RPMI7951 (cell line): ENCODE measurements at regions not wholly inside any gene's neighbourhood (a gene's known extent, or its start where the extent isn't known, plus 50 kb on each side); places are given as distances from the start of the nearest gene placed in this dataset.
A peak's percentile ranks its signal among the peaks of the same experiment; 100 is the strongest.
"Not testable (repeated sequence)": the region's sequence is repeated elsewhere in the genome, so short reads cannot be mapped to it uniquely, and the experiment has no call there.

Source experiments
- DNase-seq: peaks from one replicate; pipeline ENCODE4 v3.0.0-alpha.2; 2012; ENCODE audit warnings: low read depth

- no peak for DNase-seq
These were observed 760.2 kb downstream of the KCNA4 start for GRCh38 chr11:29256580-29256979.

GRCh38 chr11:29255401-29255800 lies 761.4 kb downstream of the KCNA4 start:
- no peak for DNase-seq

- no peak for DNase-seq
These were observed 765.1 kb downstream of the KCNA4 start for GRCh38 chr11:29251738-29252137.

- no peak for DNase-seq
These were observed 767.1 kb downstream of the KCNA4 start for GRCh38 chr11:29249713-29250112.

- DNase-seq, result no peak
These were observed 772.5 kb downstream of the KCNA4 start for GRCh38 chr11:29244355-29244754.

- no peak for DNase-seq
These were observed 773.2 kb downstream of the KCNA4 start for GRCh38 chr11:29243616-29244015.

- no peak for DNase-seq
These were observed 784.8 kb downstream of the KCNA4 start for GRCh38 chr11:29231991-29232390.

GRCh38 chr11:29231586-29231985 lies 785.2 kb downstream of the KCNA4 start:
- DNase-seq, result no peak

- DNase-seq, result no peak
These were observed 789.0 kb downstream of the KCNA4 start for GRCh38 chr11:29227811-29228210.

GRCh38 chr11:29224739-29225384 lies 792.0 kb downstream of the KCNA4 start:
- no peak for DNase-seq

GRCh38 chr11:29219531-29219930 lies 797.3 kb downstream of the KCNA4 start:
- DNase-seq, result not testable (repeated sequence)

- DNase-seq, result no peak
These were observed 798.9 kb downstream of the KCNA4 start for GRCh38 chr11:29217901-29218300.

GRCh38 chr11:29214833-29215232 lies 802.0 kb downstream of the KCNA4 start:
- no peak for DNase-seq

GRCh38 chr11:29211202-29211601 lies 805.6 kb downstream of the KCNA4 start:
- DNase-seq, result no peak

- no peak for DNase-seq
These were observed 806.4 kb downstream of the KCNA4 start for GRCh38 chr11:29210426-29210825.

- DNase-seq, result no peak
These were observed 808.7 kb downstream of the KCNA4 start for GRCh38 chr11:29208117-29208516.

- no peak for DNase-seq
These were observed 815.9 kb downstream of the KCNA4 start for GRCh38 chr11:29200791-29201562.

GRCh38 chr11:29190313-29190712 lies 826.5 kb downstream of the KCNA4 start:
- no peak for DNase-seq

- DNase-seq, result no peak
These were observed 829.6 kb downstream of the KCNA4 start for GRCh38 chr11:29187215-29187614.

GRCh38 chr11:29184939-29185890 lies 831.6 kb downstream of the KCNA4 start:
- DNase-seq, result peak; percentile 86

GRCh38 chr11:29183301-29183700 lies 833.5 kb downstream of the KCNA4 start:
- no peak for DNase-seq

GRCh38 chr11:29173660-29174062 lies 843.2 kb downstream of the KCNA4 start:
- peak; percentile 60 for DNase-seq
